HG02973 (cell line): ENCODE measurements at regions not wholly inside any gene's neighbourhood (a gene's known extent, or its start where the extent isn't known, plus 50 kb on each side); places are given as distances from the start of the nearest gene placed in this dataset.

Experiments
- ATAC-seq: cut with Tn5 transposase; IDR thresholded peaks from one replicate; pipeline ENCODE4 v1.9.1; 2021; ENCODE audit warnings: moderate library complexity; ENCODE audit not compliant: unreplicated experiment

DNA sequence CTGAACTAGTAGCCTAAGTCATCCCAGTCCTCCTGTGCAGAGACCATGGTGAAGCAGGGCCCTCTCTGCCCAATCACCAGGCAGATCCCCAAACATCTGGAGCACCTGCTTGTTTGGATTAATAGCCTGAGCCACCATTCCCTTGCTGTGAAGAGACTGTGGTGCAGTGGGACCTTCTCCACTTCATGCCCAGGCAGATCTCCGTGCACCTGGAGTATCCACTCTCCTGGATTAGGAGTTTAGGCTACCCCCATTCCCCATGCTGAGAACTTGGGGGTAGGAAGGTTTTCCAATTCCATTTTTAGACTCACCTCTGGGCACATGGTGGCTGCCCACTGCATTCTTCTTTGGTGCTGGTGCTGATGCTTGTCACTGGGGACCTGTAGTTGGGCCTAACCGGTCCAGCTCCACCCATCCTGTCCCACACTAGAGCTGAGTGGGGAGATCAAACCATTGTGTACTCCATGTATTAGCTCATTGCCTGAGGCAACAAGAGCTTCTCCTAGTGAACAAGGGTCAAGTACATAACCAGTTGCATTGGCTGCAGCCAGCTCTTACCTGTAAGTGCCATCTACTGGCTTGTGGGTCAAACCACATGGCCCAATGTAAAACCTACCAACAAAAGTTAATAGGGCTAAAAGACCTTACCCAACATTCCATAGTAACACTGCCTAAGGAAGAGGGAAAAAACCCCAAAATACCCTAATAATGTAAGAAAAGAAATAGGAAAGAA lies 382.5 kb upstream of the CBLB start:
- no peak for ATAC-seq

DNA sequence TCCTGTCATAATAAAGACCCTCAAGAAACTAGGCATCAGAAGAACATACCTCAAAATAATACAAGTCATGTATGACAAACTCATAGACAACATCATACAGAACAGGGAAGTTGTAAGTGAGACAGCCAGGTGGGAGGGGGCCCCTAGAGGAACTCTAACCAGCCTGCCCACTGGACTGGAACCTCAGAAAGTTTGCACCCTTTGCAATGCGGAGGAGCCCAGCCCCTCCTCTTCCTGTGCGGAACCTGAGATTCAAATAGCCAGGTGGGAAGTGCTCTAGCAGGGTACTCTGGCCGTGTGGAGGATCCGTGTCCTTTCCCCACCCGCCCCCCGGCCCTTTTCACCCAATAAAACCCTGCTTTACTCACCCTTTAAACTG lies 387.0 kb upstream of the CBLB start:
- ATAC-seq = peak; percentile 88

DNA sequence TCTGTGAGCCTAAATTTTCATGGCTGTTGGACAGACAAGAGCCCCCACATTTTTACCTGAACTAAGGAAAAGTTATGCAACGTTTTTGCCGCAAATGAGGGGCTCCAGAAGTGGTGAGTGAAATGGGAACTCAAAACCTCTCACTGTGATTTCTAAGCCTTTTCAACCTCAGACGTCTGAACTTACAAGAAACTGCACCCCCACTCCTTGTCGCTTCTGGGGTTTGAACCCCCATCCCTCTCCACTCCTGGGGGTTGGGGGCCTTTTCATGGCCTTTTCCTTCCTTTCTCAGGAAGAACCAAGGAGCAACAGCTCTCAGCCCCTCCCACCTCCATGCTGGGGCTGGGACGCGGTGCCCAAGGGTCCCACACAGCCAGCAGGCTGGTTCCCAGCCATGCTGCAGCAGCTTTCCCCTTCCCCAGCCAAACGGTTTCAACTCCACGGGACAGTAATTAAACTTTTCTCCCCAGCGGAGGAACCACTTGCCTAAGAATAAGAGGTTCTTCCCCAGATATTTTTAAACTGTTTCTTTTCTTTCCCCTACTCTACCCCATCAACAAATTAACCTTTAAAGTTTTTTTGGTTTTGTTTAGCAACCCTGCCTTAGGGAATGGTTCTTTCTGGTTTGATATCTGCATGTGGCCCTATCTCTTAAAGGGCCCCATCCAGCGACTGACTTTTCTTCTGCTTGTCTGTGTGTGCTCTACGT lies 387.6 kb upstream of the CBLB start:
- ATAC-seq = peak; percentile 28

DNA sequence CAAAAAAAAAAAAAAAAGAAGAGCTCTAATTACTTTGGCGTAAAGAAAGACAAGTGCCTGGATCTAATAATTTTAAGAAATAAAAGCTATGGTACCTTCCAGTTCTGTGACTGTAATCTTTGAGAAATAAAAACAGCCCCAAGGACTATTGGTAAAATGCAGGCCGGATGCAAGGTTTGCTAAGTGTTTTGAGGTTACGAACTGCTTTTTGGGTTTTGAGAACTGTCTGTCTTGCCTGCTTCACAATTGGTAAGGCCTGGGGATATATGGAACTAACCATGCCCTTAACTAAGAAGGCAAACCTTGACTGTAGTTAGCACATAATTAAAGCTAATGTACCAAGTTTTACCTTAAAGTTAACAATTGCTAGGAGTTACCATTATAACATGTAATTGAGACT lies 388.4 kb upstream of the CBLB start:
- ATAC-seq = no peak

- no peak for ATAC-seq
Observed at GRCh38 chr3:106261396-106261795, 392.6 kb upstream of the CBLB start.

DNA sequence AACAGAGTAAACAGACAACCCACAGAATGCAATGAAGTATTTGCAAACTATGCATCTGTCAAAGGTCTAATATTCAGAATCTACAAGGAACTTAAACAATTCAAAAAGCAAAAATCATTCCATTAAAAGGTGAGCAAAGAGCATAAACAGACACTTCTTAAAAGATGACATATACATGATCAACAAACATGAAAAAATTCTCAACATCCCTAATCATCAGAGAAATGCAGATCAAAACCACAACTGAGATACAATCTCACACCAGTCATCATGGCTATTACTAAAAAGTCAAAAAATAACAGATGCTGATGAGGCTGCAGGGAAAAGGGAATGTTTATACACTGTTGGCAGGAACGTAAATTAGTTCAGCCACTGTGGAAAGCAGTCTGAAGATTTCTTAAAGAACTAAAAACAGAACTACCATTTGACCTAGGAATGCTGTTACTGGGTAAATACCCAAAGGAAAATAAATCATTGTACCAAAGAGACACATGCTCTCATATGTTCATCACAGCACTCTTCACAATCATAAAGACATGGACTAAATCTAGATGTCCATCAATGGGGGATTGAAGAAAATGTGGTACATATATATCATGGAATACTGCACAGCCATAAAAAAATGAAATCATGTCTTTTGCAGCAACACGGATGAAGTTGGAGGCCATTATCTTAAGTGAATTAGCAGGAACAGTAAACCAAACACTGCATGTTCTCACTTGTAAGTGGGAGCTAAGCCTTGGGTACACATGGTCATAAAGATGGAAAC lies 393.3 kb upstream of the CBLB start:
- ATAC-seq = no peak

- ATAC-seq = no peak
Observed at GRCh38 chr3:106263011-106263410, 394.2 kb upstream of the CBLB start.

DNA sequence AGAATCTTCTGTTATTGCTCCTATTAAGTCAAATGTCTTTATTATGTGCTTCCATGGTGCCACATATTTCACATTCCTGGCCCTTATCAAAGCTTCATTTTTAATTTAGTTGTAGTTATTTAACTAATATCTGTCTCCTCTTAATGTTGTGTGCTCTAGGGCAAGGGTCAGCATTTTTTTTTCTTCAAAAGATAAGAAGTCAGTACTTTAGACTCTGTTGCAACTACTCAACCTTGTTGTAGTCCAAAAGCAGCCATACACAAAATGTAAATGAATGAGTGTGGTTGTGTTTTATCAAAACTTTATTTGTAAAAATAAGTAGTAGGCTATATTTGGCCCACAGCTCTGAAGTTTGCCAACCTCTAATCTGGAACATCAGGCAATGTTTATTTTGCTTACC lies 394.7 kb upstream of the CBLB start:
- no peak for ATAC-seq

DNA sequence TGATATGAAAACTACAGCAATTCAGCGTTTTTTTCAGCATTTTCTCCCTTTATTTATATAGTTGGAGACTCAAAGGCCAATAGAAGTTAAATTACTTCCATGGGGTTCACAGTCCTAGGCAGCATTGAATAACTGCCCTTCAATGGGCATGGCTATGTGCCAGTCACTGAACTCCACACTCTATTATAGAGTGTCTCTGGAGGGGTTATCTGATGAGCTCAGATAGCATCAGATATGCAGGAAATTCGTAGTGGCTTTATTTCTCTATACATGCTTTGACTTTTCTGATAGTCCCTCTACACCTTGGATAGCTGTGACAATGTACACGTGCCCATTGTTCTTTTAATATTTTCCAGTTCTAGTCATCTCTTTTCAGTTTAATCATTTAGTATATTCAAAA lies 396.9 kb upstream of the CBLB start:
- ATAC-seq = no peak

DNA sequence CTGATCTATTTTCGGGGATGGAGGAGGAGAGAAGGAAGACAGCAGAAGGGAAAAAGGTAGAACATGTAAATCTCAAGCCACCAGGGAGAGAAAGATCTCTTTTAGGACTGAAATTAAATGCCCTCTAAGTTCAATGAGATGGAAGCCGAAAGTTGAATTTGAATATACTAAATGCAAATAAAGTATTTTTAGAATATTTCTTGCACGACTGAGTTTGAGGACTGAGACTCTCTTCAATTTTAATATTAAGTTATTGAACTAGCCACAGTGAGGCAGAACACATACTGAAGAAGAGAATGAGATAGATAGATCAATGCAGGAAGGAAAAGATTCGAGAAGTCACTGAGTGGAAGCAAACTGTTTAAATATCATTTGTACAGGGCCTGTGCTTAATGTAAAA lies 399.9 kb upstream of the CBLB start:
- ATAC-seq = no peak

DNA sequence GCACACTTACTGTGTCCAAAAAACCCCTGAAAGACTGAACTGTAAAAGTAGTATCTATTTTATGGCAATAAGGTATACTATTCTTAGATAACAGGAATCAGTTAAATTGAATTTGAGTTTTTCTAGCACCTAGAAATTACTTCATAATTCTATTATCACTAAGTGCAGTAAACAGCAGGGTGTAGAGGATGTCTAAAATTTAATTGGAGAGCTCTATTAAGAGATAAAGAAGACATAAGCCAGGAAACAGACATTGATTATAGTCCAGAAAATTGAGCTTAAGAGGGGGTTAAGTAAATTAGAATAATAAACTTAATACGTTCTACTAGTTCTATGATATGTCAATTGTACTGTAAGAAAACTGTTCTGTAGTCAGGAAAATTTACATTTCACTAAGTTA lies 403.5 kb upstream of the CBLB start:
- no peak for ATAC-seq

DNA sequence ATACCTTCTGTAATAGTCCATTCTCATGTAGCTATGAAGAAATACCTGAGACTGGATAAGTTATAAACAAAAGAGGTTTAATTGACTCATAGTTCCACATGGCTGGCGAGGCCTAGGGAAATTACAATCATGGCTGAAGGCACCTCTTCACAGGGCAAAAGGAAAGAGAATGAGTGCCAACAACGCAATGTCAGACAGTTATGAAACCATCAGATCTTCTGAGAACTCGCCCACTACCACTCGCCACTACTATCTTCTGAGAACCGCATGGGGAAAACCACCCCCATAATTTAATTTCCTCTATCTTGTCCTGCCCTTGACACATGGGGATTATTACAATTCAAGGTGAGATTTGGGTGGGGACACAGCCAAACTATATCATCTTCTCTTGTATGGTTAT lies 406.8 kb upstream of the CBLB start:
- ATAC-seq = no peak

DNA sequence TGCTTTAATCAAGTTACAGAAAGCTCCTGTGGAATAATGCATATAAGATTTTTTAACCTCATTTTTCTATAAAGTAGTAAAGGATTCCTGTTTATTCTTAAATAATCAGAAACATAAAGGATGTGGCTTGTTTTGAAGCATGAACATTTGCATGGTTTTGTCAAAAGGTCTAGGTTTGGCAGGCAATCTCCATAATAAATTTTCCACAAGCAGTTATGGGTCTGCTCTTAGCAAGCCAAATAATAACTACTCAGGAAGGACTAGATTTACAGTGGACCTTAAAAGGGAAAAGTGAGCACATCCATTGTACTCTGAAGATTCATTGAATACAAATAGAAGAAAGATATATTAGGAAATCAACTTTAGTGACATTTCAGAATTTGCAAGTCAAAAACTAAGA lies 407.3 kb upstream of the CBLB start:
- ATAC-seq = no peak

DNA sequence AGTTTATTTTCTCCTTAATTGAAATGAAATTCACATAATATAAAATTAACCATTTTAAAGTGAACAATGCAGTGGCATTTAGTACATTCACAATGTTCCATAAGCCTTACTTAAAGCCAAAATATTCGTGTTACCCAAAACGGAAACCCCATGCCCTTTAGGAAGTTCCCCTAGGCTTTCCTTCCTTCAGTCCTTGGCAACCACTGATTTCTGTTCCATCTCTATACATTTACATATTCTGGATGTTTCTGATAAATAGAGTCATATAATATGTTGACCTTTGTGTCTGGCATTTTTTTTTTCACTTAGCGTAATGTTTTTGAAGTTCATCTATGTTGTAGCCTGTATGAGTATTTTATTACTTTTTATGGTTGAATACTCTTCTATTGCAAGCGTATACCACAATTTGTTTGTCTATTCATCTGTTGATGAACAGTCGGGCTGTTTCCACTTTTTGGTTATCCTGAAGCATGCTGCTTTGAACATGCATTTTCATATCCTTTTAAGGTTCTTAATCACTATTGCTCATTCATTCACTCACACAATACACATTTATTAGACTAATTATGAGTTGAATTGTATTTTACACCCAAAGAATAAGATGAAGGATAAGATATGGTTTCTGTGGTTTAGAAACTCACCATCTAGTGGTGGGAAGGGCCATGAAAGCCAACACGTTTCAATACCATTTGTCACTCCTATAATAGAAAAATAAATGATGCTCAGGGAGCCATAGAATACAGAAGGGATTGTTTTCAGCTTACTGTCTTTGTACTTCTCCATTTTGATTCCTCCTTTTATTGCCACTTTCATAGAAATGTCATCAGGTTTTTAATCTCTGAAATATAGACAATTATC lies 408.2 kb upstream of the CBLB start:
- ATAC-seq = no peak

- ATAC-seq = no peak
Observed at GRCh38 chr3:106277731-106278130, 408.9 kb upstream of the CBLB start.

GRCh38 chr3:106281221-106281620 lies 412.4 kb upstream of the CBLB start:
- no peak for ATAC-seq

GRCh38 chr3:106282943-106283342 lies 414.1 kb upstream of the CBLB start:
- ATAC-seq = no peak

DNA sequence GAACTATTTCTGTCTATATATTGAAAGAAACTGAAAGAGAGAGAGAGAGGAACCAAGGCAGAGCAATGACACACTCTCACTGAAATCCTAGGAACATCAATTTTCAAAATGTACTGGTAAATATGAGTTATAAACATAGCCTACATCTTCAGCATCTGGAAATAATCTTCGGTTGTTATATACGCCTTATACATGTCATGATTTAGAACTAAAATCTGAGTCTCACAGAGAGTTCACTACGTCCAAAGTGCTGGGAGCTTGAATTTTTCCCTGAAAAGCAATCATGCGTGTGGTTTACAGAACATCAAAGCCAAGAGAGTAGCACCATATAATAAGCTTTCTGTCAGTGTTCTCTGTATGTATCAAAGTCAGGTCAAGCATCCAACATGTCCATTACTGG lies 420.0 kb upstream of the CBLB start:
- ATAC-seq = no peak

DNA sequence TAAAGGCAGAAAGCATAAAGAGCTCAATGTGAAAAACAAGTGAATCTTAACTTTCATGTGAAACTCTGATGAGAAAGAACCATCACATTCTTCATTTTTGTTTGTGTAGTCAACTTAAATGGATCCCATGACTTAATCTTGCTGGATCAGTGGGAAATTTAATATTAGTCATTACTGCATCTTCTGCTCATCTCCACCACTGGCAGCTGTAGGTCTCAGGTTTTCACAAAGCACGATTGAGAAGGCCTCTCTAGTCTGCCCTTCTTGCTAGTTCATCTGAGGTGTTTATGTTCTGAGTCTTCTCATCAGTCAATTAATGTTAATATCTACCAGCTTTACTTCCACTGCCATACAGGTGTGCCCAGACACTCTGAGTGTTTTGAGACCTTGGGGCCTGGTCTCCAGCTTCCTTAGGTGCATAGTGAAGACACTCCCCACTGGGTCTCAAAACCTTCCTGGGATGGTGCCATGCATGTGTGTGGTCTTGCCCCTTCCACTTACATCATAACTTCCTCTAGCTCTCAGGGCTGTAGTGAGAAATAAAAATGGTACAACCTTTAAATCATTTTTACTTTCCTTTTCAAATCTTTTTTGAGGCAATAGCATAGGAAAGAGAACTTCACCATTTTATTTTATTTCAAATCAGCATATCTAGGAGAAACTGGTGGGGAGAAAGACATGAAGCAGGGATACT lies 421.6 kb upstream of the CBLB start:
- ATAC-seq = no peak

DNA sequence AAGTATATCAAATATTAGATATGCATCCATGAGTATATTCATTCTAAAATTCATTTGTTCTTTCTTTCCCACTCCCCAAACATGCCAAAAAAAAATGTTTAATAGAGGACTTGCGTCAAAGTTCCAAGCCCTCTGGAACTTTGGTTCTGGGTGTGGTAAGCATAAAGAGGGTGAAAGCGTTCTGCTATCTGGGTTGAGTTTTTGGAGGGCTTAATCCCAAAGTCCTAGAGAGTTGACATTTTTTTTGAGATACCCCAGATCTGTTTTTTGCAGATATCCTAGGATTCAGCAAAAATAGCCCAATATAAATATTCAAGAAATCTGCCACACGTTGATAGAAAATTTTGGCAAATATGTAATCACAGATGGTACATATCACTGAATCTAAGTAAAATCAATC lies 424.3 kb upstream of the CBLB start:
- no peak for ATAC-seq

GRCh38 chr3:106294121-106294520 lies 425.3 kb upstream of the CBLB start:
- no peak for ATAC-seq
